ENCODE measurements at regions not wholly inside any gene's neighbourhood (a gene's known extent, or its start where the extent isn't known, plus 50 kb on each side); places are given as distances from the start of the nearest gene placed in this dataset.

DNA sequence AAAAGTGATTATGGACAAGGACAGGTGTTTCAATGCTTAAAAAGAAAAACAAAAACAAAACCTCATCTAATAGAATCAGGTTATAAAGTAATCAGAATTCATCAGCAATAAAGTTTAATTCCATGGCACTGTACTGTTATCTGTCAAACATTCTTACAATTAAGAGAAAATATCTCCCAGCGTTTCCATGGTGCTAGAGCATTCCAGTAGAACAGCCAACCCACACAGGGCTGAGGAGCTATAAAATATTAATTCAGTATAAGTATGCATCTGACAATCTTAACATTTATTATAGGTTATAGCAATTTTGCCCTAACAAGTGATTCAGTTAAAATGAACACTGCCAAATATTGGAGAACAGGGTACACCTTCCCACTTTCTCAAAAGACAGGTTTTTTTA is 128.7 kb upstream of the DEPDC1 start:
- TF ChIP-seq POLR2A (IDR thresholded peaks at IDR 0.05), result no peak
- TF ChIP-seq, protein P1, sequence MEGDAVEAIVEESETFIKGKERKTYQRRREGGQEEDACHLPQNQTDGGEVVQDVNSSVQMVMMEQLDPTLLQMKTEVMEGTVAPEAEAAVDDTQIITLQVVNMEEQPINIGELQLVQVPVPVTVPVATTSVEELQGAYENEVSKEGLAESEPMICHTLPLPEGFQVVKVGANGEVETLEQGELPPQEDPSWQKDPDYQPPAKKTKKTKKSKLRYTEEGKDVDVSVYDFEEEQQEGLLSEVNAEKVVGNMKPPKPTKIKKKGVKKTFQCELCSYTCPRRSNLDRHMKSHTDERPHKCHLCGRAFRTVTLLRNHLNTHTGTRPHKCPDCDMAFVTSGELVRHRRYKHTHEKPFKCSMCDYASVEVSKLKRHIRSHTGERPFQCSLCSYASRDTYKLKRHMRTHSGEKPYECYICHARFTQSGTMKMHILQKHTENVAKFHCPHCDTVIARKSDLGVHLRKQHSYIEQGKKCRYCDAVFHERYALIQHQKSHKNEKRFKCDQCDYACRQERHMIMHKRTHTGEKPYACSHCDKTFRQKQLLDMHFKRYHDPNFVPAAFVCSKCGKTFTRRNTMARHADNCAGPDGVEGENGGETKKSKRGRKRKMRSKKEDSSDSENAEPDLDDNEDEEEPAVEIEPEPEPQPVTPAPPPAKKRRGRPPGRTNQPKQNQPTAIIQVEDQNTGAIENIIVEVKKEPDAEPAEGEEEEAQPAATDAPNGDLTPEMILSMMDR (IDR thresholded peaks at IDR 0.05), result no peak
- Histone ChIP-seq H3K4me3 (no peak overlapping the region), H3K36me3 (no peaks in the 10 kb centered on the region), H3K27ac (no peak overlapping the region), H3K9me3 (no peaks in the 10 kb centered on the region), H3K4me1 (no peaks in the 10 kb centered on the region), H3K27me3 (no peaks in the 10 kb centered on the region)
- DNase-seq, result no peak

DNA sequence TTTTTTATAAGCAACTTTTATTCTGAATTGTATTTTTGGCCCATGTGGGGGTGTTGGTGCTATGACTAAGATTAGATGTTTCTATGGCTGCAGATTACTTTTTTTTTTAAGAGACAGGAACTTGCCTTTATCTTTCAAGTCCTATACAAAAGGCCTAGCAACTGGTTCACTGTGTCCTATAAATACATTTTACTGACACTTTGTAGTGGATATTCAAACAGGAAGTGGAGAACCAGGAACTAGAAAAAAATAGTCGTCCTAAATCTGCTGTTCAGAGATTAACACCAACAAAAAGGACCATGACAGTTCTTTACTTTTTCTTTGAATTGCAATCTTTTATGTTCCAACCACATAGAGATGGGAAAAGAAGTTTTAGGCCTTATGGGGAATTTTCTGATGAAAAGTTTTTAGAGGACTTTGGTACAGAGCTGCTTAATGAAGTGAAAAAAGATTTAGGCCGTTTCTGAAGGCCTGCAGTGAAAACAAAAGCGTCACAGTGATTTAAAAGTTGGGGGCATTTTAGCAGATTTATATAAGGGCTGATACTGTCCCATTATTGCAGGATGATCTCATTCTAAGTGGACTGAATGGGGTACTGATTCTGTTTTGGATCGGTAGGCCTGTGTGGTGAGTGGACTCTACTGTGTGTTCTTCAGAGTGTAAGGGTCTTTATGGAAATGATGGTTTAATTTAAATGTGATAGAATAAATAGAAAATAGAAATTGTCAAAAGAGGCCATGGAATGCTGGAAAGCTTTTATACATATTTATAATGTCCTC is 136.4 kb upstream of the DEPDC1 start:
- H3K27me3 ChIP-seq, result no peaks in the 10 kb centered on the region
- no peak overlapping the region for H3K27ac ChIP-seq
- H3K36me3 ChIP-seq, result no peaks in the 10 kb centered on the region
- TF ChIP-seq, protein P1 (IDR thresholded peaks at IDR 0.05), result no peak
- H3K4me3 ChIP-seq, result no peak overlapping the region
- no peak for DNase-seq
- no peaks in the 10 kb centered on the region for H3K9me3 ChIP-seq
- no peaks in the 10 kb centered on the region for H3K4me1 ChIP-seq

DNA sequence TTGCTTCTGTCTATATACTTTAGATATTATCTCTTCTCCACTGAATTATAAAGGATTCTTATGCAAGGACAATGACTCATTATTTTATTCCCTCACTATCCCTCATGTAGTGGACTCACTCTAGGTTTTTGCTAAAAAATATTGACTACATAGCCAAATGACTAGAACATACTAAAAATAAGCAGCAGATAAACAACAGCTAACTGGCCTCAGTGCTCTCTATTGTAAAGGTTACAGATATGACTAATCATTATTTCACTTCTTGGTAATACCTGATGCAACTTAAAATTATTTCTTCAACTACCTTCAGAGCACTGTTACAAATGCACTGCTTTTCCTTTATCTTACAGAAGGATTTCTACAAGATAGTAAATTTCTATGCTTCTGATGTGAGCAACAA is 147.6 kb upstream of the DEPDC1 start:
- H3K4me1 ChIP-seq, result no peaks in the 10 kb centered on the region
- no peaks in the 10 kb centered on the region for H3K36me3 ChIP-seq
- H3K27me3 ChIP-seq, result no peaks in the 10 kb centered on the region
- no peak for DNase-seq
- TF ChIP-seq POLR2A (IDR thresholded peaks at IDR 0.05), result no peak
- TF ChIP-seq, protein P1 (IDR thresholded peaks at IDR 0.05), result no peak
- no peak overlapping the region for H3K27ac ChIP-seq
- H3K9me3 ChIP-seq, result no peaks in the 10 kb centered on the region
- no peak overlapping the region for H3K4me3 ChIP-seq

DNA sequence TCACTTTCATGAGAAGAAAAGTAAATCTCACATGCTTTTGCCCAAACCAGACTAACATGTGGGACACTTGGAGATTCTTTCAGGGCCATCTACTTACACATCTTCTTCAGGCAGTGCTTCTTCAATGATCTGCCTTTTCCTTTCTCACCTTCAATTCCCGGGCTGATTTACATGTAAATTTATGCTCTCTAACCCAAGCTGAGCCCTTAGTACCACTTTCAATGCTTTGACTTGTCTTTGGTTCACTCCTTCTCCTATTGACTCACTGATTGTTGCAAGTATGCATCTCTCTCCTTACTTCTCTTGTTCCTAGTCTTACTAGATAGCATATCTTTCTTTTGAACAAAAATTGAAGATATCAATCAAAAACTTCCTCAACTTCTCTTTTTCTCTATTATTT is 154.2 kb upstream of the DEPDC1 start:
- no peak for DNase-seq
- H3K9me3 ChIP-seq, result no peaks in the 10 kb centered on the region
- TF ChIP-seq POLR2A (IDR thresholded peaks at IDR 0.05), result no peak
- TF ChIP-seq, protein P1 (IDR thresholded peaks at IDR 0.05), result no peak
- no peak overlapping the region for H3K27ac ChIP-seq
- no peaks in the 10 kb centered on the region for H3K27me3 ChIP-seq
- no peaks in the 10 kb centered on the region for H3K4me1 ChIP-seq
- no peak overlapping the region for H3K4me3 ChIP-seq
- H3K36me3 ChIP-seq, result no peaks in the 10 kb centered on the region

DNA sequence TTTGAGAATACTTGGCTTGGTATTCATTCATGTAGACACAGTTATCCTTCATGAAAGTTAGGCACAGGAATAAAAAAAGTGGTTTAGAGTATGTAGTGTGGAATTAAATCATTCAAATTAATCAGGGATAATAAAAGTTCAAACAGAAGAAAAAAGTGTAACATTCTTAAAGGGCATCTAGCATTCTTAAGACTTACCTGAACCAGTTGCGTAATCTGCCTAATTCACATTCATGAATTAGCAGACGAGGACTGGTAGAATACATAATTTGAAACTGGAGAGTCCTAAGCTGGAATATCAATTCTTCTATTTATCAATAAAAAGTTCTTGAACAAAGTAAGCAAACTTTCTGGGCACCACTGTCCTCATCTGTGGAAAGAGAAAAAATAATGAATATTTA is 157.0 kb upstream of the DEPDC1 start:
- H3K4me1 ChIP-seq, result no peaks in the 10 kb centered on the region
- H3K36me3 ChIP-seq, result no peaks in the 10 kb centered on the region
- no peak overlapping the region for H3K4me3 ChIP-seq
- TF ChIP-seq POLR2A (IDR thresholded peaks at IDR 0.05), result no peak
- TF ChIP-seq, protein P1 (IDR thresholded peaks at IDR 0.05), result no peak
- no peaks in the 10 kb centered on the region for H3K9me3 ChIP-seq
- no peak overlapping the region for H3K27ac ChIP-seq
- no peak for DNase-seq
- H3K27me3 ChIP-seq, result no peaks in the 10 kb centered on the region

DNA sequence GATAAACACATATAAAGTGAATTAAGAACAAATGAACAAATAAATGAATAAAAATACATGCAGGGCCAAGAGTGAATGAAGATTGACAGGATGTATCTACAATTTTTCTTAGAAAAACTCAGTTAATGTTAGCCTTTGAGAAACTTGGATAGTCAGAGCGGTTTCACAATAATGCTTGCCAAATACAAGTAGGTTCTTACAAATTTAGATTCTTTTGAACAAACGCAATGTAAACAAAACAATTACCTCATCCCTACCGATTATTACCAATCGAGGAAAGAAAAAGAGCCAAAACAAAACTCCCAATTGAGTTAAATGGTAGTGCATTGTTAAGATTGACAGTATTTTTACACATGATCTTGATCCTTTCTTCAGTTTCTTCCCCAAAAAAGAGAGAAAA is 176.9 kb upstream of the DEPDC1 start:
- H3K4me1 ChIP-seq, result no peaks in the 10 kb centered on the region
- no peaks in the 10 kb centered on the region for H3K36me3 ChIP-seq
- H3K27ac ChIP-seq, result no peak overlapping the region
- H3K4me3 ChIP-seq, result no peak overlapping the region
- DNase-seq, result no peak
- no peaks in the 10 kb centered on the region for H3K27me3 ChIP-seq
- TF ChIP-seq POLR2A (IDR thresholded peaks at IDR 0.05), result no peak
- TF ChIP-seq, protein P1 (IDR thresholded peaks at IDR 0.05), result no peak
- no peaks in the 10 kb centered on the region for H3K9me3 ChIP-seq
